Adrenal gland (tissue), 5 donors: ENCODE measurements at regions not wholly inside any gene's neighbourhood (a gene's known extent, or its start where the extent isn't known, plus 50 kb on each side); places are given as distances from the start of the nearest gene placed in this dataset.

Experiments
- POLR2A ChIP-seq, 2 donors: fragments of 450-650 bp; IDR thresholded peaks; one replicate each; pipeline ENCODE4 v1.6.1; 2017; ENCODE audit warnings: antibody characterized with exemption in 2 of 2, mild to moderate bottlenecking in 2 of 2, moderate library complexity in 1 of 2
- TF ChIP-seq, protein P1 (sequence below), 6 experiments: fragments of 450-650 bp in 4 of 6; fragments of 200-600 bp in 2 of 6; sonication (generic) in 1 of 6; IDR thresholded peaks; 1 replicate in 5 of 6; 2 replicates in 1 of 6; pipeline versions ENCODE4 v1.5.1 to v1.8.0; 2016 to 2021; ENCODE audit warnings: antibody characterized with exemption in 6 of 6, mild to moderate bottlenecking in 2 of 6, moderate library complexity in 1 of 6
- donor health status: DM: no; HTN: no; CAD: no.

GRCh38 chr3:6078436-6078835 is 782.5 kb upstream of the GRM7 start:
- TF ChIP-seq, protein P1, sequence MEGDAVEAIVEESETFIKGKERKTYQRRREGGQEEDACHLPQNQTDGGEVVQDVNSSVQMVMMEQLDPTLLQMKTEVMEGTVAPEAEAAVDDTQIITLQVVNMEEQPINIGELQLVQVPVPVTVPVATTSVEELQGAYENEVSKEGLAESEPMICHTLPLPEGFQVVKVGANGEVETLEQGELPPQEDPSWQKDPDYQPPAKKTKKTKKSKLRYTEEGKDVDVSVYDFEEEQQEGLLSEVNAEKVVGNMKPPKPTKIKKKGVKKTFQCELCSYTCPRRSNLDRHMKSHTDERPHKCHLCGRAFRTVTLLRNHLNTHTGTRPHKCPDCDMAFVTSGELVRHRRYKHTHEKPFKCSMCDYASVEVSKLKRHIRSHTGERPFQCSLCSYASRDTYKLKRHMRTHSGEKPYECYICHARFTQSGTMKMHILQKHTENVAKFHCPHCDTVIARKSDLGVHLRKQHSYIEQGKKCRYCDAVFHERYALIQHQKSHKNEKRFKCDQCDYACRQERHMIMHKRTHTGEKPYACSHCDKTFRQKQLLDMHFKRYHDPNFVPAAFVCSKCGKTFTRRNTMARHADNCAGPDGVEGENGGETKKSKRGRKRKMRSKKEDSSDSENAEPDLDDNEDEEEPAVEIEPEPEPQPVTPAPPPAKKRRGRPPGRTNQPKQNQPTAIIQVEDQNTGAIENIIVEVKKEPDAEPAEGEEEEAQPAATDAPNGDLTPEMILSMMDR (IDR thresholded peaks at IDR 0.05) = no peak
- TF ChIP-seq POLR2A (IDR thresholded peaks at IDR 0.05) = no peak
